WI38 (cell line): ENCODE measurements at regions not wholly inside any gene's neighbourhood (a gene's known extent, or its start where the extent isn't known, plus 50 kb on each side); places are given as distances from the start of the nearest gene placed in this dataset.

ENCODE experiments used
- H3K4me3 ChIP-seq: 2 replicates; pipeline ENCODE4 v1.5.1; 2011; ENCODE audit warnings: low read depth, mild to moderate bottlenecking, control low read depth, low read length
- TF ChIP-seq, protein P1 (sequence below): IDR thresholded peaks from 2 replicates; pipeline ENCODE4 v1.5.1; 2012; ENCODE audit warnings: low read depth, mild to moderate bottlenecking, control low read depth, low read length

- TF ChIP-seq, protein P1, sequence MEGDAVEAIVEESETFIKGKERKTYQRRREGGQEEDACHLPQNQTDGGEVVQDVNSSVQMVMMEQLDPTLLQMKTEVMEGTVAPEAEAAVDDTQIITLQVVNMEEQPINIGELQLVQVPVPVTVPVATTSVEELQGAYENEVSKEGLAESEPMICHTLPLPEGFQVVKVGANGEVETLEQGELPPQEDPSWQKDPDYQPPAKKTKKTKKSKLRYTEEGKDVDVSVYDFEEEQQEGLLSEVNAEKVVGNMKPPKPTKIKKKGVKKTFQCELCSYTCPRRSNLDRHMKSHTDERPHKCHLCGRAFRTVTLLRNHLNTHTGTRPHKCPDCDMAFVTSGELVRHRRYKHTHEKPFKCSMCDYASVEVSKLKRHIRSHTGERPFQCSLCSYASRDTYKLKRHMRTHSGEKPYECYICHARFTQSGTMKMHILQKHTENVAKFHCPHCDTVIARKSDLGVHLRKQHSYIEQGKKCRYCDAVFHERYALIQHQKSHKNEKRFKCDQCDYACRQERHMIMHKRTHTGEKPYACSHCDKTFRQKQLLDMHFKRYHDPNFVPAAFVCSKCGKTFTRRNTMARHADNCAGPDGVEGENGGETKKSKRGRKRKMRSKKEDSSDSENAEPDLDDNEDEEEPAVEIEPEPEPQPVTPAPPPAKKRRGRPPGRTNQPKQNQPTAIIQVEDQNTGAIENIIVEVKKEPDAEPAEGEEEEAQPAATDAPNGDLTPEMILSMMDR = no peak
- no peak overlapping the region for H3K4me3 ChIP-seq
Measured at GRCh38 chr10:36666451-36666850, 458.9 kb upstream of the ANKRD30A start.

GRCh38 chr10:36662571-36662970 lies 462.8 kb upstream of the ANKRD30A start:
- TF ChIP-seq, protein P1 = no peak
- no peak overlapping the region for H3K4me3 ChIP-seq

DNA sequence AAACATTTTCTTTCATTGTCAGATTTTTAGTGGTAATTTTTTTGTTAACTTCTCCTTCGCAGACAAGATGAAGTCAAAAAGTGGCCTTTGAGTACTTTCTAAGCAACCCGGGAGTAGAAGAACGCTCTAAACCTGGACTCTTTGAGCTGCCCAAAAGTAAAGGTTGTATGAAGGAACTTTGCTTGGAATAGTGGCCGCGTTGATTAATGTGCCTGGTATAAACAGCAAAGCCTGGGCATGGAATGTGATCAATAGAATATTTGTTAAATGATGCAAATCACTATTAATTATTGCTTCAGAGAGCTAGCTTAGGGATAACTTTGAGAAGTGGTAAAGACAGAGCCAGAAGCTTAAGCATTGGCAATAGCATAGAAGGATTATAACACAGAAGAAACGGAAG lies 475.1 kb upstream of the ANKRD30A start:
- no peak overlapping the region for H3K4me3 ChIP-seq
- TF ChIP-seq, protein P1 = no peak

- H3K4me3 ChIP-seq = no peak overlapping the region
- TF ChIP-seq, protein P1 = no peak
Measured at GRCh38 chr10:36647540-36647939, 477.9 kb upstream of the ANKRD30A start.

GRCh38 chr10:36640626-36641025 lies 484.8 kb upstream of the ANKRD30A start:
- no peak overlapping the region for H3K4me3 ChIP-seq
- TF ChIP-seq, protein P1 = no peak

GRCh38 chr10:36638462-36639155 lies 486.8 kb upstream of the ANKRD30A start:
- H3K4me3 ChIP-seq = no peak overlapping the region
- TF ChIP-seq, protein P1 = no peak

DNA sequence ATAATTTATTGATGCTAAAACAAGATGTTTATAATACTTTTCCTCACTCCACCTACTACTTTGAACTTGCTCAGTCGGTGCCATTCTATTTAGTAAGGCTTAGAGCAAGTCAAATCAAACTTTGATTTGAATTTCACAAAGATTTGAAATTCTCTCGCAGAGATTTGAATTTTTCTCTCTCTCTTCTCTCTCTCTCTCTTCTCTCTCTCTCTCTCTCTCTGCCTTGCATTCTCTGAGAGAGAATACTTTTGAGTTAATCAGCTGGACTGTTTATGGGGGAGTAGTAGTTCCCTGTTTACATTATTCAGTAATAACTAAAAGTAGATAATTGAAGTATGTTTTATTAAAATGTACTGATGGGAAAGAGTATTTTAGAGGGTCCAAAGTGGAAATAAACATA lies 488.5 kb upstream of the ANKRD30A start:
- H3K4me3 ChIP-seq = no peak overlapping the region
- TF ChIP-seq, protein P1 = no peak
